ENCODE measurements at regions not wholly inside any gene's neighbourhood (a gene's known extent, or its start where the extent isn't known, plus 50 kb on each side); places are given as distances from the start of the nearest gene placed in this dataset.

- DNase-seq (ENCODE audit: low read depth) = no peak
- no peak overlapping the region for H3K4me3 ChIP-seq (ENCODE audit: low read depth, low read length)
Measured at GRCh38 chr1:216818284-216818683, 95.1 kb upstream of the ESRRG start.

GRCh38 chr1:216815260-216816131 lies 92.3 kb upstream of the ESRRG start:
- DNase-seq (ENCODE audit: low read depth) = peak; percentile 69
- H3K4me3 ChIP-seq (ENCODE audit: low read depth, low read length) = no peak overlapping the region

- H3K4me3 ChIP-seq (ENCODE audit: low read depth, low read length) = no peak overlapping the region
- DNase-seq (ENCODE audit: low read depth) = no peak
Measured at GRCh38 chr1:216814576-216815259, 91.5 kb upstream of the ESRRG start.

GRCh38 chr1:216812966-216813365 lies 89.7 kb upstream of the ESRRG start:
- no peak overlapping the region for H3K4me3 ChIP-seq (ENCODE audit: low read depth, low read length)
- DNase-seq (ENCODE audit: low read depth) = peak; percentile 61

- DNase-seq (ENCODE audit: low read depth) = no peak
- no peak overlapping the region for H3K4me3 ChIP-seq (ENCODE audit: low read depth, low read length)
Measured at GRCh38 chr1:216809649-216810048, 86.4 kb upstream of the ESRRG start.

- no peak overlapping the region for H3K4me3 ChIP-seq (ENCODE audit: low read depth, low read length)
- DNase-seq (ENCODE audit: low read depth) = no peak
Measured at GRCh38 chr1:216807696-216808095, 84.5 kb upstream of the ESRRG start.

- H3K4me3 ChIP-seq (ENCODE audit: low read depth, low read length) = no peak overlapping the region
- no peak for DNase-seq (ENCODE audit: low read depth)
Measured at GRCh38 chr1:216805953-216806352, 82.7 kb upstream of the ESRRG start.

- no peak overlapping the region for H3K4me3 ChIP-seq (ENCODE audit: low read depth, low read length)
- peak; percentile 19 for DNase-seq (ENCODE audit: low read depth)
Measured at GRCh38 chr1:216805233-216805632, 82.0 kb upstream of the ESRRG start.

- no peak for DNase-seq (ENCODE audit: low read depth)
- no peak overlapping the region for H3K4me3 ChIP-seq (ENCODE audit: low read depth, low read length)
Measured at GRCh38 chr1:216804111-216804510, 80.9 kb upstream of the ESRRG start.

- H3K4me3 ChIP-seq (ENCODE audit: low read depth, low read length) = no peak overlapping the region
- DNase-seq (ENCODE audit: low read depth) = peak; percentile 6
Measured at GRCh38 chr1:216794586-216794985, 71.4 kb upstream of the ESRRG start.

- no peak overlapping the region for H3K4me3 ChIP-seq (ENCODE audit: low read depth, low read length)
- peak; percentile 5 for DNase-seq (ENCODE audit: low read depth)
Measured at GRCh38 chr1:216793973-216794372, 70.7 kb upstream of the ESRRG start.

GRCh38 chr1:216793303-216793702 lies 70.1 kb upstream of the ESRRG start:
- DNase-seq (ENCODE audit: low read depth) = no peak
- H3K4me3 ChIP-seq (ENCODE audit: low read depth, low read length) = no peak overlapping the region

- H3K4me3 ChIP-seq (ENCODE audit: low read depth, low read length) = no peak overlapping the region
- no peak for DNase-seq (ENCODE audit: low read depth)
Measured at GRCh38 chr1:216788671-216789070, 65.4 kb upstream of the ESRRG start.

GRCh38 chr1:216785737-216786136 lies 62.5 kb upstream of the ESRRG start:
- DNase-seq (ENCODE audit: low read depth) = no peak
- H3K4me3 ChIP-seq (ENCODE audit: low read depth, low read length) = no peak overlapping the region

GRCh38 chr1:216785221-216785620 lies 62.0 kb upstream of the ESRRG start:
- no peak for DNase-seq (ENCODE audit: low read depth)

GRCh38 chr1:216779686-216780085 lies 56.5 kb upstream of the ESRRG start:
- no peak for DNase-seq (ENCODE audit: low read depth)
- no peak overlapping the region for H3K4me3 ChIP-seq (ENCODE audit: low read depth, low read length)

More at GRCh38 chr1:216785221-216785620, 62.0 kb upstream of the ESRRG start:
- no peak overlapping the region for H3K4me3 ChIP-seq (ENCODE audit: low read depth, low read length)

- peak; percentile 55 for DNase-seq (ENCODE audit: low read depth)
- no peak overlapping the region for H3K4me3 ChIP-seq (ENCODE audit: low read depth, low read length)
Measured at GRCh38 chr1:216778737-216779136, 55.5 kb upstream of the ESRRG start.

GRCh38 chr1:216777148-216777547 lies 53.9 kb upstream of the ESRRG start:
- DNase-seq (ENCODE audit: low read depth) = no peak

More at GRCh38 chr1:216777148-216777547, 53.9 kb upstream of the ESRRG start:
- H3K4me3 ChIP-seq (ENCODE audit: low read depth, low read length) = no peak overlapping the region
